GM18505 (cell line): ENCODE measurements at regions not wholly inside any gene's neighbourhood (a gene's known extent, or its start where the extent isn't known, plus 50 kb on each side); places are given as distances from the start of the nearest gene placed in this dataset.

ENCODE experiments used
- ATAC-seq: cut with Tn5 transposase; IDR thresholded peaks from one replicate; pipeline ENCODE4 v1.9.1; 2021; ENCODE audit not compliant: unreplicated experiment
- POLR2A ChIP-seq: IDR thresholded peaks from 4 replicates; pipeline ENCODE4 v1.6.1; 2011; ENCODE audit warnings: borderline replicate concordance; ENCODE audit not compliant: insufficient read depth, insufficient read length; ENCODE audit errors: extremely low read depth

DNA sequence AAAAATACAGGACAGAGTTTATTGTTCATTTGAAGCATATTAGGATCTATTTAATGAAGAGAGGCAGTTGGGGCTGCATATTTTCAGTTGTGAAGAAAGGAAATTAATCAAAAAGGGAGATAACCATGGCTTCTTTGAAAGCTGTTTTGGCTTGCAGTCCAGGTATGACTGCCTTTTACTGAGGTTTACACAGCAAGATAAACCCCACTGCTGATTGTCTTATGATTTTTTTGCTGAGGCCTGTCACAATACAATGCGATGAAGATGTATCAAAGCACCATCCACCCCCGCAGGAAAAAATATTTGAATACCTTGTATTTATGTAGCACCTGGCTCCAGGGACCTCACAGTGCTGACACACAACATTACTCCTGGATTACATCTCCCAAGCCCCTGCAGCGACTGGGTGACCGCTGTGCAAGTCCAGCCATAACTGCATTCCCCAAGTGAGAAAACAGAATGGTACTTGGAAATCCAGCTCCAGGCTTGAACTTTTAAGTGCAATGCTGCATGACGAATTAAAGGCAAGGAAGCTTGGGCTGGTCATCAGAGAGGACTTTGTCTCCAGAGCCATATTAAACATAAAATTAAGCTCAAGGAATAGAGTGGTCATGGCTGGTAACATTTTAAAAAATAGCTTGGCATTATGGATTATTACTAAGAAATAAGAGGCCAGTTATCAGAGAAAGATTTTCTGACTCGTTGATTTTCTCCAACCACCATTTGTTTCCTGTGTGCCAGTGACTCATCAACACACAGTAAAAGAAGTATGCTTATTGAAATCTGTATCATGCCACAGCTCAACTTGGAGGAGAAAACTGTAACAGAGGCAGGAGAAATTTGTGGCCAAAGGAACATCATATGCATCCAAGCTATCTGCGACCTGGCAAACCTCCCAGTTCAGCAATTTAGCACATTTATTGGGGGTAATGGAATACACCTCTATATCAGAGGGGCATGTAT lies 374.2 kb downstream of the MAN2A1 start:
- ATAC-seq: no peak
- TF ChIP-seq POLR2A: no peak

GRCh38 chr5:110064603-110065268 lies 375.0 kb downstream of the MAN2A1 start:
- no peak for TF ChIP-seq POLR2A
- no peak for ATAC-seq

DNA sequence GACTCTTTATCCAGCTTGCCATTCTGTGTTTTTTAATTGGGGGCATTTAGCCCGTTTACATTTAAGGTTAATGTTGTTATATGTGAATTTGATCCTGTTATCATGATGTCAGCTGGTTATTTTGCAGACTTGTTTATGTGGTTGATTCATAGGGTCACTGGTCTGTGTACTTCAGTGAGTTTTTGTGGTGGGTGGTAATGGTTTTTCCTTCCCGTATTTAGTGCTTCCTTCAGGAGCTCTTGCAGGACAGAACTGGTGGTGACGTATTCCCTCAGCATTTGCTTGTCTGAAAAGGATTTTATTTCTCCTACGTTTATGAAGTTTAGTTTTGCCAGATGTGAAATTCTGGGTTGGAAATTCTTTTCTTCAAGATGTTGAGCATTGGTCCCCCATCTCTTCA lies 381.1 kb downstream of the MAN2A1 start:
- TF ChIP-seq POLR2A: no peak
- no peak for ATAC-seq

GRCh38 chr5:110072651-110073050 lies 382.9 kb downstream of the MAN2A1 start:
- ATAC-seq: no peak
- no peak for TF ChIP-seq POLR2A

DNA sequence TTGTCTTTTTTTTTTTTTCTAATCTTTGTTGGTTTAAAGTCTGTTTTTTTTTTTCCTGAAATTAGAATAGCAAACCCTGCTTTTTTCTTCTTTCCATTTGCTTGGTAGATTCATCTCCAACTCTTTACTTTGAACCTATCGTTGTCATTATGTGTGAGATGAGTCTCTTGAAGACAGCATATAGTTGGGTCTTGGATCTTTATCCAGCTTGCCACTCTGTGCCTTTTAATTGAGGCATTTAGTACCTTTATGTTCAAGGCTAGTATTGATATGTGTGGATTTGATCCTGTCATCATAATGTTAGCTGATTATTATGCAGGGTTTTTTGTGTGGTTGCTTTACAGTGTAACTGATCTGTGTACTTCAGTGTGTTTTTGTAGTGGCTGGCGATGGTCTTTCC lies 383.8 kb downstream of the MAN2A1 start:
- no peak for ATAC-seq

GRCh38 chr5:110075656-110076055 lies 385.9 kb downstream of the MAN2A1 start:
- ATAC-seq: no peak
- no peak for TF ChIP-seq POLR2A

More for the DNA sequence above, 383.8 kb downstream of the MAN2A1 start:
- TF ChIP-seq POLR2A: no peak

DNA sequence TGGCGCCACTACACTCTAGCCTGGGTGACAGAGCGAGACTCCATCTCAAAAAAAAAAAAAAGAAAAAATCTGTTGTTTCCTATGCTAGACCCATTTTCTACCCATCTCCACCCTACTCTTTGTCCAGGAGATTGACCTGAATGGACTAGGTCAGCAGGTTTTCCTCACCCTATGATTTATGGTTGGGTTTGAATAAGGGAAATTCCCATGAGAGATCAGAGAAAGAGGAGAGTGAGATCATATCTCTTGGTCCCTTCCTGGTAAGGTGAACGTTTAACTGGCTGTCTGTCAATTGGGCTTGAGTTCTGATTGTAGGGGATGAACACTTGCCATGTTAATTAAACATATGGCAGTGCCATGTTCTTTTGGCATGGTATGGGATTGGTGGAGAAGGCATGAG lies 387.4 kb downstream of the MAN2A1 start:
- ATAC-seq: no peak
- no peak for TF ChIP-seq POLR2A

DNA sequence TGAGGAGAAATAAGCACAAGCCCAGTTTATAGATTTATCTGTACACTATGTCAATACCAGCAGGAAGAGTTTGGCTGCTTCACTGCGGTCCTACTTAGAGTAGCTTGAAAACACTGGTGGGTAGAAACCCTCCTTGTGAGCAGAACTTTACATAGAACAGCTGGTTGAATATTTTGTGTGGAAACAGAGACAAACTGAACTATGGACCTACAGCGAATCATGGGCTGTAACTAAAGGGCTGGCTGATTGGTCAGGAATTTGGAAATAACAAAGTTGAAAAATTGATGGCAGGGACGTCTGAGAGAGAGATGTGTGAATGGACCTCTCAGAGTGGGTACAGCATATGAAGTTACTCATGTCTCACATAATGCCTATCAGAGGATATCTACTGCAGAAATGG lies 392.5 kb downstream of the MAN2A1 start:
- TF ChIP-seq POLR2A: no peak
- no peak for ATAC-seq

GRCh38 chr5:110082863-110083262 lies 393.1 kb downstream of the MAN2A1 start:
- no peak for TF ChIP-seq POLR2A
- no peak for ATAC-seq

GRCh38 chr5:110085826-110086225 lies 396.1 kb downstream of the MAN2A1 start:
- no peak for ATAC-seq
- no peak for TF ChIP-seq POLR2A

DNA sequence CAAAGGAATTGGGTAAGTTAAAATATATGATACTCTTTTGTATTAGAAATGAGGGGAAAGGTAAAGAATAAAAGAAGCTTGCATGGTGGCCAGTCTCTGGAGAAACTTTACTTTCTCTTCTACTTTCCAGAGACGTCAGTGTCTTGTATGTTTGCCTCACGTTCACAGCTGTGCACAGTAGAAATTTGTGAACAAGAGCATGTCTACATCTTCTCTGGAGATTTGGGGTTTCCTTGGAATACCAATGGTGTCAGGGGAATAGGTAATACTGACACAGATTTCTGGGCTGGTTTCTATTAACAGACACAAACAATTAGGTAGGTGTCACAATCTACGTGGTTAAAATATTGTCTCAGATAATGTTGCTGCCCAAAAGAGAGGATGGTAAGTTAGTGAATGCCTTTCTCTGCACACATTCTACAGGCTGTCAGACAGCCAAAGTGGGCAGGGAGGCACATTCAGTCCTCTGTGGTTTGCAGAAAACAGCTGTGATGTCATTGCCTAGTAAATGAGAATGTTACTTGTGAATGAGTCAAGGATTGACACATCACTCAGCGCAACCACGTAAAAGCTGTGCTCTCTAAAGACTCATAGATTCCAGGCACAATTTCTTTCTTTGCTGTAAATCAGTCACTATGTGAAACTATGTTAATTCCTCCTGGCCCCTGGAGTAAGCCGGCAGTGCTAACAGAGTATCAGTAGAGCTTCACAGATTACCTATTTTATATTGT lies 397.1 kb downstream of the MAN2A1 start:
- no peak for TF ChIP-seq POLR2A
- ATAC-seq: no peak

- TF ChIP-seq POLR2A: no peak
- no peak for ATAC-seq
These were observed 398.1 kb downstream of the MAN2A1 start for GRCh38 chr5:110087829-110088228.

GRCh38 chr5:110088676-110089436 lies 399.1 kb downstream of the MAN2A1 start:
- no peak for TF ChIP-seq POLR2A
- no peak for ATAC-seq
